Natural killer cell (primary cell): ENCODE measurements at regions not wholly inside any gene's neighbourhood (a gene's known extent, or its start where the extent isn't known, plus 50 kb on each side); places are given as distances from the start of the nearest gene placed in this dataset.
A peak's percentile ranks its signal among the peaks of the same experiment; 100 is the strongest.

ENCODE experiments used
- ATAC-seq, 3 donors: fragments of 150-1000 bp in 2 of 3; fragments of 200-7000 bp in 1 of 3; cut with Tn5 transposase; 1 replicate in 1 of 3; 2 replicates in 2 of 3; pipeline ENCODE4 v1.10.0; 2021; ENCODE audit warnings: mild to moderate bottlenecking in 2 of 3, moderate library complexity in 2 of 3
- DNase-seq, 2 donors: peaks; one replicate each; pipeline versions ENCODE4 v3.0.0 to v3.0.0-alpha.2; 2013 to 2021; ENCODE audit warnings: mixed read lengths in 1 of 2
- H3K27ac ChIP-seq: one replicate; pipeline ENCODE4 v1.5.1; 2013; ENCODE audit warnings: mild to moderate bottlenecking, low read length
- H3K27me3 ChIP-seq: one replicate; pipeline ENCODE4 v1.6.1; 2013; ENCODE audit warnings: low read length; ENCODE audit not compliant: control insufficient read depth, insufficient read depth
- H3K36me3 ChIP-seq: one replicate; pipeline ENCODE4 v1.6.1; 2013; ENCODE audit warnings: low read length; ENCODE audit not compliant: control insufficient read depth, insufficient read depth
- H3K4me1 ChIP-seq: one replicate; pipeline ENCODE4 v1.6.1; 2013; ENCODE audit warnings: low read length; ENCODE audit not compliant: control insufficient read depth, insufficient read depth
- H3K4me3 ChIP-seq: one replicate; pipeline ENCODE4 v1.5.1; 2013; ENCODE audit warnings: low read length
- H3K9me3 ChIP-seq: one replicate; pipeline ENCODE4 v1.6.1; 2013; ENCODE audit warnings: low read length; ENCODE audit not compliant: control insufficient read depth, insufficient read depth
- H3K27ac Mint-ChIP-seq, 2 donors: one replicate each; pipeline ENCODE4 v1.8.0; 2022; ENCODE audit warnings: mild to moderate bottlenecking in 2 of 2, mixed read lengths in 2 of 2, moderate library complexity in 1 of 2
- H3K27me3 Mint-ChIP-seq, 2 donors: one replicate each; pipeline ENCODE4 v1.8.0; 2022; ENCODE audit warnings: low read depth in 2 of 2, mixed read lengths in 2 of 2
- H3K36me3 Mint-ChIP-seq: one replicate; pipeline ENCODE4 v1.8.0; 2022; ENCODE audit warnings: mixed read lengths
- H3K4me1 Mint-ChIP-seq, 2 donors: one replicate each; pipeline ENCODE4 v1.8.0; 2022; ENCODE audit warnings: mixed read lengths in 2 of 2
- H3K4me3 Mint-ChIP-seq: one replicate; pipeline ENCODE4 v1.8.0; 2022; ENCODE audit warnings: mild to moderate bottlenecking, moderate library complexity, mixed read lengths
- H3K9me3 Mint-ChIP-seq, 2 donors: one replicate each; pipeline ENCODE4 v1.8.0; 2022; ENCODE audit warnings: mixed read lengths in 2 of 2
- CTCF ChIP-seq: fragments of 200-600 bp; IDR thresholded peaks from one replicate; pipeline ENCODE4 v1.8.0; 2022; ENCODE audit warnings: antibody characterized with exemption
- WGBS: methylation state at CpG from one replicate; pipeline ENCODE4 v1.1.7; 2013; ENCODE audit warnings: missing lambda C conversion rate; ENCODE audit not compliant: insufficient coverage; 5-methylcytosine and 5-hydroxymethylcytosine counted together
- intact Hi-C: fragments of 100-400 bp; cut with micrococcal nuclease; formaldehyde crosslinking; loops from one replicate; pipeline ENCODE4 v1.14.2; 2022

GRCh38 chr3:187983484-187984124, 170.4 kb upstream of the LPP start:
- no peaks in the 10 kb centered on the region for H3K36me3 ChIP-seq
- H3K27ac ChIP-seq: no peak overlapping the region
- Mint-ChIP-seq H3K36me3 (no peaks in the 10 kb centered on the region), H3K27me3 (no peaks in the 10 kb centered on the region), H3K27ac (peak overlapping the region in 1 of 2 donors; percentile 36), H3K4me1 (peaks cover 42 to 55% of the 10 kb centered on the region in 2 donors), H3K9me3 (no peaks in the 10 kb centered on the region), H3K4me3 (no peak overlapping the region)
- DNase-seq: no peak
- H3K27me3 ChIP-seq: no peaks in the 10 kb centered on the region
- no peak for TF ChIP-seq CTCF
- intact Hi-C loops: no loop called here
- WGBS: 95% methylated on average over 6 of the region's 6 CpGs
- no peaks in the 10 kb centered on the region for H3K9me3 ChIP-seq
- peaks cover 33% of the 10 kb centered on the region for H3K4me1 ChIP-seq
- no peak overlapping the region for H3K4me3 ChIP-seq
- no peak for ATAC-seq

DNA sequence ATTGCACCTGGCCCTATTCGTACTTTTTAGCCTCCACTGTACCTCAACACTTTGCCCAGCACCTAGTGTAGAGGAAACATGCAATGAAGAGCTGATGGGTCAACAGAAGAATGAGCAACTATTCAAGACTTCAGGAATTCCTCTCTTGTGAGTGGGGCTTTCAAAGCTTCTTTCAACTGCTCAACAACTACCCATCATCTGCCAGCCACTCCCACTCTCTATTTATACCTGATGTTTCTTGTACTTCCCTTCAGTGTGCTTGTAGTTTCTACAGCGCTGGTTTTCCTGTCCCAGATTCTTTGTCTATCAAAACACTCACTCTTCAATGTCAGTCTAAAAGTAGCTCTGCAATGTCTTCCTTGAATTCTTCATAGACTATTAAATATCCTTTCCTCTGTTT, 168.3 kb upstream of the LPP start:
- H3K27me3 Mint-ChIP-seq: no peaks in the 10 kb centered on the region

GRCh38 chr3:187986514-187986934, 167.4 kb upstream of the LPP start:
- peak in 1 of 2 donors; percentile 26 for DNase-seq
- H3K4me1 ChIP-seq: peaks cover 26% of the 10 kb centered on the region
- 20% methylated on average over 4 of the region's 5 CpGs for WGBS
- peak overlapping the region; percentile 63 for H3K4me3 Mint-ChIP-seq
- H3K4me3 ChIP-seq: no peak overlapping the region
- intact Hi-C loops: loop anchor here (5.0 kb wide), 1 partner anchor 34 kb away; no protein-coding TSS in a partner anchor
- H3K4me1 Mint-ChIP-seq: peaks cover 29 to 49% of the 10 kb centered on the region in 2 donors
- H3K36me3 ChIP-seq: no peaks in the 10 kb centered on the region
- H3K27me3 ChIP-seq: no peaks in the 10 kb centered on the region
- H3K27ac Mint-ChIP-seq: peak overlapping the region; percentile 47 to 74
- ATAC-seq: peak; percentile 40 to 69 (median 65)
- TF ChIP-seq CTCF: no peak
- no peaks in the 10 kb centered on the region for H3K27me3 Mint-ChIP-seq
- peaks cover 0 to 3% of the 10 kb centered on the region in 2 donors for H3K9me3 Mint-ChIP-seq
- H3K36me3 Mint-ChIP-seq: no peaks in the 10 kb centered on the region
- no peak overlapping the region for H3K27ac ChIP-seq
- no peaks in the 10 kb centered on the region for H3K9me3 ChIP-seq

More for the DNA sequence above, 168.3 kb upstream of the LPP start:
- no peaks in the 10 kb centered on the region for H3K9me3 ChIP-seq
- WGBS: 94% methylated on average over 2 of the region's 2 CpGs
- TF ChIP-seq CTCF: no peak
- H3K36me3 ChIP-seq: no peaks in the 10 kb centered on the region
- no peak overlapping the region for H3K4me3 ChIP-seq
- H3K9me3 Mint-ChIP-seq: no peaks in the 10 kb centered on the region
- no peak for DNase-seq
- H3K4me1 ChIP-seq: peaks cover 26% of the 10 kb centered on the region
- H3K27ac Mint-ChIP-seq: peak overlapping the region in 1 of 2 donors; percentile 74
- H3K4me1 Mint-ChIP-seq: peaks cover 29 to 42% of the 10 kb centered on the region in 2 donors
- no peak overlapping the region for H3K4me3 Mint-ChIP-seq
- no peaks in the 10 kb centered on the region for H3K36me3 Mint-ChIP-seq
- no peak for ATAC-seq
- intact Hi-C loops: loop anchor here (5.0 kb wide), 1 partner anchor 33 kb away; no protein-coding TSS in a partner anchor
- H3K27ac ChIP-seq: no peak overlapping the region
- no peaks in the 10 kb centered on the region for H3K27me3 ChIP-seq

DNA sequence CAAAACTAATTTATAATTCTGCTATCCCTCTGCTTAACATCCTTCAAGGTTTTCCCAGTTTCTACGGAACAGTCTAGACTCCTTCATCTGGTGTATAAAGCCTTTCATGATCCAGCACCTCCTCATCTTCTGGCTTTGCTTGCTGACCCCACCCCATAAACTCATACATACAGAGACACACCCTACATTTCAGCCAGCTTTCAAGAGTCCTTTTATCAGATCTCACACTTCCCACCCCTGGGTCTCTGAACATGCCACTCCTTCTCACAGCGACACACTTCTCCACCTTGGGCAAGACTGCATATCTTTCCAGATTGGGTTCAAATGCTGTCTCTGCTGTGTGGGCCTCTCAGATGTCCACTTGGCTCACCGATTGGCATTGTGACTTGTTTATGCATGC, 166.8 kb upstream of the LPP start:
- Histone ChIP-seq H3K36me3 (no peaks in the 10 kb centered on the region), H3K9me3 (no peaks in the 10 kb centered on the region), H3K27ac (peak overlapping the region; percentile 27), H3K27me3 (no peaks in the 10 kb centered on the region), H3K4me3 (no peak overlapping the region), H3K4me1 (peaks cover 26% of the 10 kb centered on the region)
- H3K27me3 Mint-ChIP-seq: no peaks in the 10 kb centered on the region
- intact Hi-C loops: loop anchor here (5.0 kb wide), 1 partner anchor 35 kb away; no protein-coding TSS in a partner anchor
- ATAC-seq (no peak), DNase-seq (no peak)
- 61% methylated on average over 3 of the region's 3 CpGs for WGBS
- H3K9me3 Mint-ChIP-seq: peaks cover 2 to 3% of the 10 kb centered on the region in 2 donors
- H3K27ac Mint-ChIP-seq: peak overlapping the region; percentile 47 to 74
- H3K36me3 Mint-ChIP-seq: no peaks in the 10 kb centered on the region
- TF ChIP-seq CTCF: no peak
- peaks cover 36 to 49% of the 10 kb centered on the region in 2 donors for H3K4me1 Mint-ChIP-seq
- H3K4me3 Mint-ChIP-seq: peak overlapping the region; percentile 63
